GM12878 (cell line): ENCODE measurements at regions not wholly inside any gene's neighbourhood (a gene's known extent, or its start where the extent isn't known, plus 50 kb on each side); places are given as distances from the start of the nearest gene placed in this dataset.

ENCODE experiments used
- ATF7 ChIP-seq: fragments of 450-650 bp; IDR thresholded peaks from 2 replicates; pipeline ENCODE4 v1.6.1; 2016; ENCODE audit warnings: low read depth, mild to moderate bottlenecking
- CBX3 ChIP-seq: fragments of 200-600 bp; sonication (generic); IDR thresholded peaks from 2 replicates; pipeline ENCODE4 v1.6.1; 2016; ENCODE audit warnings: low read depth, borderline replicate concordance
- CHD2 ChIP-seq: IDR thresholded peaks from 2 replicates; pipeline ENCODE4 v1.6.1; 2011; ENCODE audit warnings: low read depth, low read length, improper control_type of control experiment, borderline replicate concordance
- ESRRA ChIP-seq: IDR thresholded peaks from 2 replicates; pipeline ENCODE4 v1.6.1; 2012; ENCODE audit warnings: mild to moderate bottlenecking, low read length, improper control_type of control experiment
- MYB ChIP-seq: fragments of 150-350 bp; IDR thresholded peaks from 2 replicates; pipeline ENCODE4 v1.6.1; 2014; ENCODE audit warnings: mild to moderate bottlenecking, low read depth, low read length, borderline replicate concordance
- PRDM15 ChIP-seq: fragments of 450-650 bp; formaldehyde crosslinking; IDR thresholded peaks from 2 replicates; pipeline ENCODE4 v1.4.0; 2020; ENCODE audit warnings: mild to moderate bottlenecking, moderate library complexity
- RCOR1 ChIP-seq: conservative IDR thresholded peaks from 2 replicates; pipeline ENCODE4 v1.6.1; 2012; ENCODE audit warnings: low read depth, low read length, improper control_type of control experiment
- RUNX3 ChIP-seq: IDR thresholded peaks from 2 replicates; pipeline ENCODE4 v1.6.1; 2012; ENCODE audit warnings: low read length, inconsistent platforms
- ZBTB11 ChIP-seq: fragments of 450-650 bp; formaldehyde crosslinking; IDR thresholded peaks from 2 replicates; pipeline ENCODE4 v1.5.0; 2022; ENCODE audit warnings: mild to moderate bottlenecking, missing genetic modification characterization

- no peak for TF ChIP-seq CBX3
- TF ChIP-seq ZBTB11: no peak
- TF ChIP-seq RUNX3: no peak
- TF ChIP-seq PRDM15 (CRISPR knock-in tag): no peak
- TF ChIP-seq RCOR1: no peak
- no peak for TF ChIP-seq MYB
- no peak for TF ChIP-seq ESRRA
- no peak for TF ChIP-seq CHD2
- TF ChIP-seq ATF7: no peak
- TF ChIP-seq, all 136 proteins: peak for 0
Observed at GRCh38 chr13:88544836-88545235, 873.7 kb downstream of the SLITRK5 start (continued).
